ENCODE measurements at regions not wholly inside any gene's neighbourhood (a gene's known extent, or its start where the extent isn't known, plus 50 kb on each side); places are given as distances from the start of the nearest gene placed in this dataset.
A peak's percentile ranks its signal among the peaks of the same experiment; 100 is the strongest.

- DNase-seq = no peak
Measured at GRCh38 chr1:168970926-168971659, 135.4 kb upstream of the ATP1B1 start.

DNA sequence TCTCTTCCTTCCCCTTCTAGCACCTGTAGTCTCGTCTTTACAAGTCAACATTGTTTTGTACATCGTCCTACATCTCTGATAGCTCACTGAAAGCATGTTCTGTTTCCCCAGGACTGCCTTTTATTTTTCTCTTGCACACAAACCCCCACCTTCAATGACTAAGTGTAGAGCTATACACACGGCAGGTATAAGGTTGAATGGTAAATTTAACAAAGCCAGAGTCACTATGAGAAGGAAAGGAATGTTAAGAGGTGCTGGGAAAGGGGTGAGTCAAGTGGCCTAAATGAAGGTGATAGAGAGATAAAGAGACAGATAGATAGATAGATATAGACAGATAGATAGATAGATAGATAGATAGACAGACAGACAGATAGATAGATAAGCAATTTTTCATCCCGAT is 134.3 kb upstream of the ATP1B1 start:
- no peak for DNase-seq

GRCh38 chr1:168972887-168973286 is 133.6 kb upstream of the ATP1B1 start:
- DNase-seq = no peak

DNA sequence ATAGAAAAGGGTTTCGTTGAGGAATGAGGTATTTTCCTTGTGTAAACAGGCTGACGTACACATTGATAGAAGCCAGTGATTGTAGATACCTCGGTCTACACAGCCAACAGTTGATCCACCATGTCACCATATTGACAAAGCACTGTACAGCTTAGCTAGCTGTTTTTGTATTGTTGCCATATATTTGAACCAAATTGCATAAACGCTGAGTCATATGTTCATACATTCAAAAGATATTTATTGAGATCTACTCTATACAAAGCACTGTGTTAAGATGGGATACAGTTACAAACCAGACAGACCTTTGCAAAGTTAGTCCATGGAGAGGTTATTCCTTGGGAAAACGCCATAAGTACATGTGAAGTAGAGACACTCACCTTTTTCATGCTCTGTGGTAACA is 132.4 kb upstream of the ATP1B1 start:
- no peak for DNase-seq

- no peak for DNase-seq
Measured at GRCh38 chr1:168974611-168975010, 131.9 kb upstream of the ATP1B1 start.

GRCh38 chr1:168976267-168976666 is 130.2 kb upstream of the ATP1B1 start:
- no peak for DNase-seq

- DNase-seq = no peak
Measured at GRCh38 chr1:168977618-168978017, 128.9 kb upstream of the ATP1B1 start.

DNA sequence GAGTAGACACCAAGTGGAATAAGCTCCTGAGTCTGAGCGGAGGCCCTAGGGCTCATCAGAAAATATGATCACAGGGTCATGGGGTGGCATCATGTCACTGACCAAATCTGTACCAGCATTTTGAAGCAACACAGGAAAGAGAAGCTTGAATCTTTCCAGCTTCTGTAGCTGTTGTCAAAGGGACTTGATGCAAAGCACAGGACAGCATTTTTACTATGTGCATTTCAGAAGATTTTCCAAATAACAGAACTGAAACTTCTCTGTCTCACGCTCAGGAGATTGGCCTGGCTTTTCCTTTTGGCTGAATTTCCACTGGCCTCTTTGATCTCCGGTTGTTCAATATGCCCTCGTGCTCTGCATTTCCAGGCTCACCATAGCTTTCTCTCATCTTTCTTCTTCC is 127.2 kb upstream of the ATP1B1 start:
- no peak for DNase-seq

DNA sequence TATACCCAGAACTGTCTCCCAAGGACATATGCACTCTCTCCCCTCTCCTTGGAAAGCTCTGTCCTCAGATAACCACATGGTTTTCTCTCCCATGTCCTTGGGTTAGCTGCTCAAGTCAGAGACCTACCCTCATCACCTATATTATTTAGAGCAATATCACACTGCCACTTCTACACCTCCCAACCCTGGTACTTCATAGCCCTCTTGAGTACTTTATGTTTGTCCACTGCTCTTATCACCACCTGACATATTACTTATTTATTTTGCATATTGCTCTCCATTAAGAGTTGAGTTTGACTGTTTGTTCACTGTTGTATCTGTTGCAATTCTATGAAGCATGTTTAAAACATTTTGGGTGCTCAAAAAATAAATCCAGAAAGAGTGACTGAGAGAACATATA is 126.3 kb upstream of the ATP1B1 start:
- DNase-seq = no peak

DNA sequence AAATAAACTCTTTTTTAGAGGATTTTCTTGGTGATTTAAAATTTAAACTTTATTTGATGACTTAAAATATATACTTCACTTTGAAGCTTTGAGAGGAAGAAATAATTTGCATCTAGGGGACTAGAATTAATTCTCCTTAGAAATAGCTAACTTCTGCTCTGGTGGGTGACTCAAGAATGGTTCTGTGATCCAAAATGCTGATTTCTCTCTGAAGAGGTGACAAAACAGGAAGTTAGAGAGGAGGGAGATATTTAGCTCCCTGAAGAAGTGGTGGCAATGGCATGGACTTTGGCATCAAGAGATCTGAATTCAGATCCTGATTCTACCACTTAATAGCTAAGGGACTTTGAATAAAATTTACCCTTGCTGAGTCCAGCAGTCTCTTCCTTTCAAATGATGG is 125.8 kb upstream of the ATP1B1 start:
- DNase-seq = no peak

GRCh38 chr1:168982778-168983177 is 123.7 kb upstream of the ATP1B1 start:
- no peak for DNase-seq

GRCh38 chr1:168987330-168987729 is 119.2 kb upstream of the ATP1B1 start:
- no peak for DNase-seq

DNA sequence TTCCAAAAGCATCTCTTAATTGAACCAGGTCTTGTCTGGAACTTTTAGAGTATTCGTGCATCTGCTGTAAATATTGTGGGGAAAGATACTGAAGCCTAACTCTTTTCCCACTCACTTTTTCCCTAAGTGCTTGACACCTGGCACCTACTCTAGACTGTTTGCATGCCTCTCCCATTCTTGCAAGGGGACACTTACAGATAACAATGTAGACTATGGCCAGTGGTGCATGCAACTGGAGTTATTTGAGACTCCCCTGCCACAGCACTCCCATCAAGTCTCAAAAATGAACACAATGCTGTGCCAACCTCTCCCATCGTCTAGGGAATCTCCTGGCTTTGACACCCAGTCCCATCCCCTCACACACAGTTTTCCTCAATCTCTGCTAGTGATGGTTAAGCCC is 118.6 kb upstream of the ATP1B1 start:
- DNase-seq = no peak

- no peak for DNase-seq
Measured at GRCh38 chr1:168989985-168990384, 116.5 kb upstream of the ATP1B1 start.

GRCh38 chr1:168991667-168992475 is 114.6 kb upstream of the ATP1B1 start:
- peak in 1 of 5 donors; percentile 6 for DNase-seq

- no peak for DNase-seq
Measured at GRCh38 chr1:169001353-169001752, 105.1 kb upstream of the ATP1B1 start.

DNA sequence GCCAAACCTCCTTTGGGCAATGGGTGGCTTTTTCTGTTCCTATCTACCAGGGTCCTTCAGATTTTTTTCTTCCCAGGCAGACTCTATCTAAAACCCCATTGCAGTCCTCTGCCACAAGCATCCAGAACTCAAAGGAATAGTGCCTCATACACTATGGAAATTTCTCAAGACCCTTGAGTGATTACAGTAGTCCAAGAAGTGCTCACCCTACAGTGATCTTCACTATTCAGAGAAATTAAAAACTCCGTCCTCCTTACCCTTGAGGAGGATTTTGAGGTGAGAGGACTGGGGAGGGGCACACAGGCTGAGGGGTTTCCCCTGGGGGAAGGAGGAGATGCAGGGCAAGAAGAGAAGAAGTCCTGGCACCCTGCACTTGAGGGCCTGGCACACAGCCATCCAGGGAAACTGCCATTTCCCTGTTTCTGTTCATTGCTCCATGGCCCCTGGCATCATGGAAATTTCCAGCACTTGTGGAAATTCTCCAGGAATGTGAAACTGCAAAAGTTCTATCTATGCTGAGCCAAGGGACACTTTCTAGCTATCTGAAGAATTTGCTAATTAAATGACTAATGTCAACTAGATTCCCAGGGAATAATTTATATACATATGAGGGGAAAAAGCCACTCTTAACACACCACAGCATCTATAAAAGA is 102.5 kb upstream of the ATP1B1 start:
- no peak for DNase-seq

GRCh38 chr1:169005776-169006175 is 100.7 kb upstream of the ATP1B1 start:
- no peak for DNase-seq

- DNase-seq = no peak
Measured at GRCh38 chr1:169009666-169010065, 96.8 kb upstream of the ATP1B1 start.

- DNase-seq = peak in 1 of 5 donors; percentile 4
Measured at GRCh38 chr1:169012416-169012815, 94.1 kb upstream of the ATP1B1 start.

- DNase-seq = no peak
Measured at GRCh38 chr1:169013821-169014220, 92.7 kb upstream of the ATP1B1 start.

GRCh38 chr1:169015464-169015863 is 91.0 kb upstream of the ATP1B1 start:
- no peak for DNase-seq

- no peak for DNase-seq
Measured at GRCh38 chr1:169018751-169019150, 87.7 kb upstream of the ATP1B1 start.
